OCI-LY7 (cell line): ENCODE measurements at regions not wholly inside any gene's neighbourhood (a gene's known extent, or its start where the extent isn't known, plus 50 kb on each side); places are given as distances from the start of the nearest gene placed in this dataset.

Source experiments
- BruUV-seq: library from RNA; stranded (reverse); fragments of 400-500 nt; replicated peaks from 2 replicates; lab custom pipeline; 2021; lab: Mats Ljungman, UMichigan
- CTCF ChIA-PET: fragments of 300-600 bp; sonication (Branson Sonifier 250); formaldehyde crosslinking; loops from one replicate; lab custom pipeline; 2022; ENCODE audit warnings: antibody characterized with exemption; ENCODE audit not compliant: unreplicated experiment; lab: Charles Lee
- POLR2A ChIA-PET: fragments of 300-600 bp; sonication (Branson Sonifier 250); formaldehyde crosslinking; loops from one replicate; lab custom pipeline; 2022; ENCODE audit warnings: antibody characterized with exemption; lab: Charles Lee
- DNase-seq: peaks from one replicate; pipeline ENCODE4 v3.0.0-alpha.2; 2015; ENCODE audit warnings: low spot score
- H2AFZ ChIP-seq: fragments of 200-600 bp; sonication (generic), shearing (Covaris generic); 2 replicates; pipeline ENCODE4 v1.6.1; 2014; ENCODE audit warnings: mild to moderate bottlenecking, antibody characterized with exemption, low read length, moderate library complexity
- H3K27ac ChIP-seq: fragments of 200-600 bp; sonication (generic); 2 replicates; pipeline ENCODE4 v1.5.1; 2014; ENCODE audit warnings: mixed run types, low read depth, mild to moderate bottlenecking, moderate library complexity, low read length, inconsistent platforms; ENCODE audit not compliant: poor library complexity, severe bottlenecking
- H3K36me3 ChIP-seq: fragments of 200-600 bp; sonication (generic); 2 replicates; pipeline ENCODE4 v1.6.1; 2014; ENCODE audit warnings: mild to moderate bottlenecking, antibody characterized with exemption, low read length, moderate library complexity, mixed read lengths; ENCODE audit not compliant: insufficient read depth
- H3K4me1 ChIP-seq: fragments of 200-600 bp; sonication (generic); 2 replicates; pipeline ENCODE4 v1.5.1; 2014; ENCODE audit warnings: mild to moderate bottlenecking, low read length; ENCODE audit not compliant: insufficient read depth, poor library complexity, severe bottlenecking
- H3K4me2 ChIP-seq: fragments of 200-600 bp; sonication (generic); 2 replicates; pipeline ENCODE4 v1.6.1; 2014; ENCODE audit warnings: mild to moderate bottlenecking, low read length
- H3K4me3 ChIP-seq: fragments of 200-600 bp; sonication (generic); 2 replicates; pipeline ENCODE4 v1.5.1; 2014; ENCODE audit warnings: mild to moderate bottlenecking, low read depth, low read length; ENCODE audit not compliant: poor library complexity, severe bottlenecking
- H3K79me2 ChIP-seq: fragments of 200-600 bp; sonication (generic); 2 replicates; pipeline ENCODE4 v1.6.1; 2016; ENCODE audit warnings: low read depth, mild to moderate bottlenecking, low read length, moderate library complexity, mixed read lengths; ENCODE audit not compliant: insufficient read depth
- H3K9me2 ChIP-seq: fragments of 200-600 bp; sonication (generic); 2 replicates; pipeline ENCODE4 v1.6.1; 2016; ENCODE audit warnings: mild to moderate bottlenecking, low read length, mixed read lengths; ENCODE audit not compliant: insufficient read depth
- H3K9me3 ChIP-seq: fragments of 200-600 bp; sonication (generic); 2 replicates; pipeline ENCODE4 v1.6.1; 2014; ENCODE audit warnings: mild to moderate bottlenecking, mixed run types, low read length, mixed read lengths
- H4K20me1 ChIP-seq: fragments of 200-600 bp; sonication (generic); 2 replicates; pipeline ENCODE4 v1.6.1; 2014; ENCODE audit warnings: mild to moderate bottlenecking, antibody characterized with exemption, low read length, moderate library complexity, mixed read lengths; ENCODE audit not compliant: insufficient read depth
- EZH2phosphoT487 ChIP-seq: fragments of 200-600 bp; sonication (generic); IDR thresholded peaks from 2 replicates; pipeline ENCODE4 v1.6.1; 2018; ENCODE audit warnings: low read depth, borderline replicate concordance, mild to moderate bottlenecking, mixed run types, antibody characterized with exemption, low read length, moderate library complexity, mixed read lengths
- intact Hi-C: fragments of 100-400 bp; cut with micrococcal nuclease; formaldehyde crosslinking; loops from one replicate; pipeline ENCODE4 v1.10.0; 2022; ENCODE audit not compliant: unreplicated experiment
- TF ChIP-seq, protein P1 (sequence below): fragments of 200-600 bp; sonication (generic); conservative IDR thresholded peaks from 2 replicates; pipeline ENCODE4 v1.5.1; 2014; ENCODE audit warnings: mild to moderate bottlenecking, antibody characterized with exemption, low read length, moderate library complexity, mixed read lengths

GRCh38 chr19:28034936-28035335, 1178.0 kb downstream of the UQCRFS1 start:
- Histone ChIP-seq H3K4me2 (no peak overlapping the region), H3K9me2 (no peaks in the 10 kb centered on the region), H3K4me3 (no peak overlapping the region), H2AFZ (no peak overlapping the region), H4K20me1 (no peaks in the 10 kb centered on the region), H3K9me3 (no peaks in the 10 kb centered on the region), H3K36me3 (no peaks in the 10 kb centered on the region), H3K4me1 (no peaks in the 10 kb centered on the region), H3K27ac (no peak overlapping the region), H3K79me2 (no peaks in the 10 kb centered on the region)
- TF ChIP-seq, protein P1, sequence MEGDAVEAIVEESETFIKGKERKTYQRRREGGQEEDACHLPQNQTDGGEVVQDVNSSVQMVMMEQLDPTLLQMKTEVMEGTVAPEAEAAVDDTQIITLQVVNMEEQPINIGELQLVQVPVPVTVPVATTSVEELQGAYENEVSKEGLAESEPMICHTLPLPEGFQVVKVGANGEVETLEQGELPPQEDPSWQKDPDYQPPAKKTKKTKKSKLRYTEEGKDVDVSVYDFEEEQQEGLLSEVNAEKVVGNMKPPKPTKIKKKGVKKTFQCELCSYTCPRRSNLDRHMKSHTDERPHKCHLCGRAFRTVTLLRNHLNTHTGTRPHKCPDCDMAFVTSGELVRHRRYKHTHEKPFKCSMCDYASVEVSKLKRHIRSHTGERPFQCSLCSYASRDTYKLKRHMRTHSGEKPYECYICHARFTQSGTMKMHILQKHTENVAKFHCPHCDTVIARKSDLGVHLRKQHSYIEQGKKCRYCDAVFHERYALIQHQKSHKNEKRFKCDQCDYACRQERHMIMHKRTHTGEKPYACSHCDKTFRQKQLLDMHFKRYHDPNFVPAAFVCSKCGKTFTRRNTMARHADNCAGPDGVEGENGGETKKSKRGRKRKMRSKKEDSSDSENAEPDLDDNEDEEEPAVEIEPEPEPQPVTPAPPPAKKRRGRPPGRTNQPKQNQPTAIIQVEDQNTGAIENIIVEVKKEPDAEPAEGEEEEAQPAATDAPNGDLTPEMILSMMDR: no peak
- no peak for TF ChIP-seq EZH2phosphoT487
- BruUV-seq: no TSS peak
- intact Hi-C loops: no loop called here
- ChIA-PET CTCF (no interaction called here), POLR2A (no interaction called here)
- DNase-seq: no peak

- no TSS peak for BruUV-seq
Measured at GRCh38 chr19:28028881-28029444, 1184.0 kb downstream of the UQCRFS1 start.

GRCh38 chr19:28027116-28027515, 1185.8 kb downstream of the UQCRFS1 start:
- Histone ChIP-seq H3K4me3 (no peak overlapping the region), H3K4me2 (no peak overlapping the region), H4K20me1 (no peaks in the 10 kb centered on the region), H3K79me2 (no peaks in the 10 kb centered on the region), H2AFZ (no peak overlapping the region), H3K9me3 (no peaks in the 10 kb centered on the region), H3K27ac (no peak overlapping the region), H3K9me2 (no peaks in the 10 kb centered on the region), H3K36me3 (no peaks in the 10 kb centered on the region), H3K4me1 (no peaks in the 10 kb centered on the region)
- CTCF ChIA-PET: no interaction called here
- no peak for TF ChIP-seq EZH2phosphoT487
- TF ChIP-seq, protein P1: no peak
- POLR2A ChIA-PET: no interaction called here
- intact Hi-C loops: no loop called here
- DNase-seq: no peak
- BruUV-seq: no TSS peak

More at GRCh38 chr19:28028881-28029444, 1184.0 kb downstream of the UQCRFS1 start:
- Histone ChIP-seq H4K20me1 (no peaks in the 10 kb centered on the region), H3K4me3 (no peak overlapping the region), H3K27ac (no peak overlapping the region), H3K9me3 (no peaks in the 10 kb centered on the region), H2AFZ (no peak overlapping the region), H3K36me3 (no peaks in the 10 kb centered on the region), H3K79me2 (no peaks in the 10 kb centered on the region), H3K4me2 (no peak overlapping the region), H3K9me2 (no peaks in the 10 kb centered on the region), H3K4me1 (no peaks in the 10 kb centered on the region)
- CTCF ChIA-PET: no interaction called here
- no peak for TF ChIP-seq EZH2phosphoT487
- TF ChIP-seq, protein P1: no peak
- intact Hi-C loops: no loop called here
- POLR2A ChIA-PET: interaction anchor here (1.2 kb wide), 1 partner anchor 18 kb away, joined by 3 read pairs; no protein-coding TSS in a partner anchor
- DNase-seq: no peak
